Loucy (cell line): ENCODE measurements at regions not wholly inside any gene's neighbourhood (a gene's known extent, or its start where the extent isn't known, plus 50 kb on each side); places are given as distances from the start of the nearest gene placed in this dataset.

Experiments
- H2AFZ ChIP-seq: fragments of 200-600 bp; sonication (generic); 2 replicates; pipeline ENCODE4 v1.6.0; 2016; ENCODE audit warnings: antibody characterized with exemption, mild to moderate bottlenecking, low read length, moderate library complexity
- H3F3A ChIP-seq: fragments of 200-600 bp; 2 replicates; pipeline ENCODE4 v1.6.0; 2016; ENCODE audit warnings: antibody characterized with exemption, low read depth, mild to moderate bottlenecking
- H3K27me3 ChIP-seq: fragments of 200-600 bp; sonication (generic); 2 replicates; pipeline ENCODE4 v1.6.1; 2014; ENCODE audit warnings: low read length, mild to moderate bottlenecking; ENCODE audit not compliant: insufficient read depth, poor library complexity, severe bottlenecking
- H3K36me3 ChIP-seq: fragments of 200-600 bp; sonication (generic); 2 replicates; pipeline ENCODE4 v1.6.1; 2016; ENCODE audit warnings: low read length; ENCODE audit not compliant: insufficient read depth
- H3K4me1 ChIP-seq: fragments of 200-600 bp; sonication (generic); 2 replicates; pipeline ENCODE4 v1.5.1; 2014; ENCODE audit warnings: low read length, mild to moderate bottlenecking; ENCODE audit not compliant: insufficient read depth, poor library complexity, severe bottlenecking
- H3K4me2 ChIP-seq: fragments of 200-600 bp; sonication (generic); 2 replicates; pipeline ENCODE4 v1.6.0; 2014; ENCODE audit warnings: antibody characterized with exemption, low read length, low read depth, mild to moderate bottlenecking; ENCODE audit not compliant: poor library complexity, severe bottlenecking
- H3K4me3 ChIP-seq: fragments of 200-600 bp; sonication (generic); 2 replicates; pipeline ENCODE4 v1.5.1; 2014; ENCODE audit warnings: low read length, mild to moderate bottlenecking, mixed read lengths; ENCODE audit not compliant: poor library complexity, severe bottlenecking
- H3K79me2 ChIP-seq: fragments of 200-600 bp; sonication (generic); 2 replicates; pipeline ENCODE4 v1.6.1; 2014; ENCODE audit warnings: low read length; ENCODE audit not compliant: insufficient read depth
- H3K9ac ChIP-seq: fragments of 200-600 bp; sonication (generic); 2 replicates; pipeline ENCODE4 v1.6.0; 2014; ENCODE audit warnings: mild to moderate bottlenecking, low read depth, low read length, moderate library complexity; ENCODE audit not compliant: poor library complexity, severe bottlenecking
- H3K9me2 ChIP-seq: fragments of 200-600 bp; sonication (generic); replicated peaks from 2 replicates; pipeline ENCODE4 v1.6.1; 2016; ENCODE audit warnings: low read depth, low read length, mixed read lengths
- H3K9me3 ChIP-seq: fragments of 200-600 bp; sonication (generic); 2 replicates; pipeline ENCODE4 v1.6.1; 2014; ENCODE audit warnings: mild to moderate bottlenecking, antibody characterized with exemption, low read length, low read depth; ENCODE audit not compliant: insufficient read depth
- H4K20me1 ChIP-seq: fragments of 200-600 bp; sonication (generic); 2 replicates; pipeline ENCODE4 v1.6.0; 2014; ENCODE audit warnings: antibody characterized with exemption, low read length, mild to moderate bottlenecking; ENCODE audit not compliant: insufficient read depth, poor library complexity, severe bottlenecking
- CTCF ChIP-seq: fragments of 200-600 bp; sonication (generic); conservative IDR thresholded peaks from 2 replicates; pipeline ENCODE4 v1.5.1; 2014; ENCODE audit warnings: mild to moderate bottlenecking, antibody characterized with exemption, low read length
- EZH2phosphoT487 ChIP-seq: fragments of 200-600 bp; IDR thresholded peaks from 2 replicates; pipeline ENCODE4 v1.6.1; 2018; ENCODE audit warnings: antibody characterized with exemption, mild to moderate bottlenecking, moderate library complexity, borderline replicate concordance

GRCh38 chr18:78875016-78875777 lies 104.4 kb upstream of the SALL3 start:
- H3K4me1 ChIP-seq = no peaks in the 10 kb centered on the region
- no peaks in the 10 kb centered on the region for H3K9me3 ChIP-seq

DNA sequence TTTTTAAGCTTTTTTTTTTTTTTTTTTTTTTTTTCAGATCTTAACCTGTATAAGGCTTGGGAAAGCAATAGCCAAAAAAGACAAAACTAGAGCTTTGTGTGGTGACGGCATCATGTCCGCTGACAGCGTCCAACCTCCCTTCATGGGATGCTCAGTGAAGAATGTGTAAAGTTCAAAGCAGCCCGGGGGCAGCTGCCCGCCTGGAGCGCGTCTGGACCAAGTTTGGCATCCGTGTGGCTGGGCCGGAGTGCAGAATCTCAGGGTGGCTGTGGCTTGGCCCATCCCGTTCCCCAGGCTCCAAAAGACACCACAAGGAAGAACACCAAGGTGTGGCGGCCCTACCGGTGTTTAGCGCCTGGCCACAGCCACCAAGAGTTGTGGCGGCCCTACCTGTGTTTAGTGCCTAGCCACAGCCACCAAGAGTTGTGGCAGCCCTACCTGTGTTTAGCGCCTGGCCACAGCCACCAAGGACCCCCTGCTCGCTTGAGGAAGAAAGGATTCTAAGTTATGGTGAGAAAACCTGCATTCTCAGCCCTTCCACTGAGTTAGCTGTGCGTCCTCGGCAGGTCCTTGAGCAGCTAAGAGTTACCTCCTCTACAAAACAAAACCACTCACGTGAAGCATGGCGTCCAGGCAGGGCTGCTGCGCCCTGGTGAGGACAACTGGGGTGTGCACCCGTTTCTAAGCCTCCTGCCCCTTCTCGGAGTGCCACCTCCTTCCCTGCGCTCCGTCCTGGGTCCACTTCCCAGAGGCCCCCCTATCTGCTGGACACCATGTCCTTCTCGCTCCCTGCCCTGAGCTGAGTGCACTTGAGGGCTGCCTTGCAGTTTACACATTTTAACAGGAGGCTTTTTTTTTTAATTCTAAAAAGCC lies 103.6 kb upstream of the SALL3 start:
- no peaks in the 10 kb centered on the region for H3K27me3 ChIP-seq
- no peaks in the 10 kb centered on the region for H3K9me3 ChIP-seq
- H2AFZ ChIP-seq = no peak overlapping the region
- no peak overlapping the region for H3K4me2 ChIP-seq
- H3K4me3 ChIP-seq = no peak overlapping the region
- H3K9me2 ChIP-seq = no peaks in the 10 kb centered on the region
- no peak overlapping the region for H3K9ac ChIP-seq
- H3K36me3 ChIP-seq = no peaks in the 10 kb centered on the region
- TF ChIP-seq EZH2phosphoT487 = no peak
- no peak for TF ChIP-seq CTCF
- H4K20me1 ChIP-seq = no peaks in the 10 kb centered on the region
- H3K79me2 ChIP-seq = no peaks in the 10 kb centered on the region
- H3K4me1 ChIP-seq = no peaks in the 10 kb centered on the region
- H3F3A ChIP-seq = no peaks in the 10 kb centered on the region

More at GRCh38 chr18:78875016-78875777, 104.4 kb upstream of the SALL3 start:
- Histone ChIP-seq H3K36me3 (no peaks in the 10 kb centered on the region), H3K4me3 (no peak overlapping the region), H3K9me2 (no peaks in the 10 kb centered on the region), H3K79me2 (no peaks in the 10 kb centered on the region), H3K9ac (no peak overlapping the region), H3K4me2 (no peak overlapping the region), H3K27me3 (no peaks in the 10 kb centered on the region), H2AFZ (no peak overlapping the region), H3F3A (no peaks in the 10 kb centered on the region), H4K20me1 (no peaks in the 10 kb centered on the region)
- TF ChIP-seq EZH2phosphoT487 (no peak), CTCF (peak; percentile 61)

- no peaks in the 10 kb centered on the region for H3K36me3 ChIP-seq
- no peaks in the 10 kb centered on the region for H3K27me3 ChIP-seq
- no peaks in the 10 kb centered on the region for H3F3A ChIP-seq
- no peak overlapping the region for H3K4me2 ChIP-seq
- H3K9me3 ChIP-seq = no peaks in the 10 kb centered on the region
- no peaks in the 10 kb centered on the region for H3K79me2 ChIP-seq
- no peaks in the 10 kb centered on the region for H4K20me1 ChIP-seq
- H3K4me1 ChIP-seq = no peaks in the 10 kb centered on the region
- no peak for TF ChIP-seq CTCF
- TF ChIP-seq EZH2phosphoT487 = no peak
- H3K9ac ChIP-seq = no peak overlapping the region
- no peak overlapping the region for H3K4me3 ChIP-seq
- no peak overlapping the region for H2AFZ ChIP-seq
- H3K9me2 ChIP-seq = no peaks in the 10 kb centered on the region
Measured at GRCh38 chr18:78876868-78877267, 102.8 kb upstream of the SALL3 start.
